ENCODE measurements at regions not wholly inside any gene's neighbourhood (a gene's known extent, or its start where the extent isn't known, plus 50 kb on each side); places are given as distances from the start of the nearest gene placed in this dataset.
"Not testable (repeated sequence)": the region's sequence is repeated elsewhere in the genome, so short reads cannot be mapped to it uniquely, and the experiment has no call there.

DNA sequence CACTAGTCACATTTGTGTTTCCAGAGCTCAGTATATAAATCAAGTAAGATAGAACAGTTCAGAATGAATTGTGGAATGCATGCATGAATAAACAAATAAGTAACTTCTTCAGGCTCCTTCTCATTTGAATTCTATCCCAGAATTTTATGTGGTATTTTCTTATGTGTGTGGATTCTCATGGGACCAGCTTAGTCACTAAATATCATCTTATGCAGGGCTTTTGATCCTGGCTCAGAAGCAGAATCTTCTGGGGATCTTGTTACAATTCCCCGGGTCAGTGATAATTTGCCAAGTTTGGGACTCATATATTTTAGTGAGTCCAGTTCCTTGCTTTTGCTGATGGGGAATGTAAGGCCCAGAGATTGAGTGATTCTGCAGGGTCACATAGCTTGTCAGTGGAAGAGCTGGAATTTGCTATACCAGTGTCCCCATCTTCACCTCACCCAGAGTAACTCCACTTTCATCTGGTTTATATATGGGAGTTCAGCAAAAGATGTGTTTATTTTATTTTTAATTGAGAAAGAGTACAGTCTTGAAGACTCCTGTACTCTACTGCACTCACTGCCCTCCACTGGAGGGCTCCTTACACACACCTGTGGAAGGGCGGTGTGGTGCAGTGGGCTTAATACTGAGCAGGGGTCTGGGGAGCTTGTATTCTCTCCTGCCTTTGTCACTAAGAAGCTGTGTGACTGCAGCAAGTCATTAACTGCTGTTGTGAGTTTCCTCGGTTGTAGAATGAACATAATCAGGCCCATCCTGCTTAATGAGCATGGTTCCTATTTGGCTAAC lies 198.2 kb upstream of the CXorf66 start:
- no peak for DNase-seq

DNA sequence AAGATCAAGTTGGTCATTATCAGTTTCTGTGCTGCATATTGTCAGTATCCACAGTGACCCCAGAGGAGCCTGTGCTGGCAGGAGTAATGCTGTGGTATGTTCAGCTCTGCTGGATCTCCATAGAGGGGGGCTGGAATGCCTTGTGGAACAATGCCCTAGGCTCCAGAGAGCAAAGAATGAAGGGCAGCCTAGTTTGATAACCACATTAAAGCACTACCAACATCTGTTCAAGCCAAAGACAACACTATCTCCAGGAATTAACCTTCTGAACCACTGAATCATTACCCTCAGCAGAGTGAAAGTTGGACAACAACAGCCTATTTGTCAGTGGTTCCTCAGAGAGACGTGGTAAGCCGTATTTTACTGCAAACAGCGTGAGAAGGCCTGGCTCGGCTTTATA lies 192.3 kb upstream of the CXorf66 start:
- no peak for DNase-seq

DNA sequence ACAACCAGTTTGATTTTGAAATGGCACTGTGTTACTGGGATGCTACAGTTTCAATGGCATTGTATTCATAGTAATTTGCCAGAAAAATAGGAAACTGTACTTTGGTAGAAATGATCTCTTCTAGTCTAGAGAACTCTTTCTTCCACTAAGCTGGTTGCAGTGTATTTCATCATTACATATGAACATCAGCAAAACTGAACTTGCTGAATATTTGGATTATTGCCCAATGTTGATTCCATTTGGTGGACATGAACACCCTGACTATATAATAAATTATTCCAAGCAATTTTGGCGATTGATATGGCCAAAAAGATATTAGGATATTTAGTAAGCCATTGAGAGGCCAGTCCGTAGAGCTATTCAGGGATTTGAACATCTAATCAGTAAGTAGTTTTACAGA lies 191.8 kb upstream of the CXorf66 start:
- no peak for DNase-seq

DNA sequence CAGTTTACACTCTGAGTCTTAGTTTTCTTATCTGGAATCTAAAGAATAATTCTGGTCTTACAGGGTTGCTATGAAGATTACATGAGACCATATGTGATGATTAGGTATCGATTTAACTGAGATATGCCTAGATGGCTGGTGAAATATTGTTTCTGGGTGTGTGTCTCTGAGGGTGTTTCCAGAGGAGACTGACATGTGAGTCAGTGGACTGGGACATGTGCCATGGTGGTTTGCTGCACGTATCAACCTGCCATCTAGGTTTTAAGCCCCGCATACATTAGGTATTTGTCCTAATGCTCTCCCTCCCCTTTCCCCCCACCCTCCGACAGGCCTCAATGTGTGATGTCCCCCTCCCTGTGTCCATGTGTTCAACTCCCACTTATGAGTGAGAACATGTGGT lies 186.0 kb upstream of the CXorf66 start:
- no peak for DNase-seq

DNA sequence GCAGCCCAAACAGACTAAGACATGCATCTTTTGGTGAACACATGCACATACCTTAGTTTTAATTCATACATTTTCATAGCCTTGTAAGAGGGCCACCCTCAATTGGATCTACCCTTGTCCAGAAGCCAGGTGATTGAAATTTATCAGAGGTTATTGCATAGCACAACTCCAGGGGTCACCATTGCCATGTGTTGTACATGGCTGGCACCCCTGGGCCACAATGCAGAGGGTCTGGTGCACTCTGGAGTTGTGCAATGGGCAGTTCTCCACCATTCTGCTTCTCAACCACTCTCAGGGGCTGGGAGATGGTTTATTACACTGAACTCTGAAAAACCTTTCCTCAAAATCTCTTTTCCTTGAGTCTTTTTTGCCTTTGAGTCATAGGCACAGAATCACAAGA lies 184.4 kb upstream of the CXorf66 start:
- no peak for DNase-seq

DNA sequence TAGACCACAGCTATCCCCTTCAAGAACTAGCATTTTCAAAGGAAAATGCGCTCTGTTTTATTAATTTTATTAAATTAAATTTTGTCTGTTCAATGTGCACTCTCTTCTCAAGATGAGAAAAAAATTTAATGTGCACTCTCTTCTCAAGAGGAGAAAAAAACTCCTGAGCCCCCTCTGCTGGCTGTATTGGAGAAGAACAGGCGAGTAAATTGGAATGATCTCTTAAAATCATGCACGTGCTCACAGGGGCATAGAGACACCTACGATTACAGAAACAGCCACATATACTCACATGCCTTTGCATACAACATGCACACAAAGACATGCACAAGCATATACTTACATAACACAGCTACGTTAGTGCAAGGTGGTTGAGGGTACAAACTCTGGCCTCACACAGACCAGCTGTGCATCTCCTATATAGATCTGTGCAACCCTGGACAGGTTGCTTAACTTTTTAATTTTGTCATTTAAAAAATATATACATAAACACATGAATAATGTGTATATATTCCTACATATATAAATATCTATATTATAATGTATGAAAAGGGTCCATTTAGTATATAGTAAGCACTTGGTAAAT lies 176.2 kb upstream of the CXorf66 start:
- no peak for DNase-seq

DNA sequence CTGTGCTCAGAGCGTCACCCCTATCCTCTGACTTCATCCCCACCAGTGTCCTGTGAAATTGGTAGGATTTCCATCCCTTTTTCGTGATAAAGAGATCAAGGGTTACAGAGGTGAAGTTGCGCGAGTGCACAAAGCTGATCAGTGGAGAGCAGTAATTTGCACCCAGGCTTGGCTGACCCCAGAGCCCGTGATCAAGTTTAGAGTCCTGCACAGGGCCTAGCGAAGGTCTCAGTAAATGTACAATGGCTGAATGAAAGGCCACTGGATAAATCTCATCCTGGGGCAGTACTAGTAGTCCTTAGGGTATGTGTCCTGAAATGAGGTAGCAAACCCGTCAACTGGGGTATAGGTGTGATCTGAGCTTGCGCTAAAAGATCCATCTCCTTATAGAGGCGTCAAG lies 173.2 kb upstream of the CXorf66 start:
- DNase-seq = not testable (repeated sequence)

DNA sequence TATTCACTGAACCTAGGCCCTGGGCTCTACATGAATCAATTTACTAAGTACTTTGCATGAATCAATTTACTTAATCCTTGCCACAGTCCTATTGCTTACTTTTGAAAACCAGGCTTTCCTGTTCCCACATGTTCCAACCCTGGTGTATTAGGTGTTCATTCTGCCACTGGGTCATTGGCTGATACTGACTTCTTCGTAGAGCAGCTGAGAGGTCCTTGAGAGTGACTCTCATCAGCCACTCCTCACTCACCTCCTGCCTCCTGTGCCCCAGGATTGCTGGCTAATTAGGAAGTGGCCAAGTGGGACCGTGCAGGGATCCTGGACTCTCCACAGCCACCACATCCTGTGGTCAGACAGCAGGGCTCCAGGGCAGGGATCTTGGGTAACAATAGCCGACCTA lies 172.7 kb upstream of the CXorf66 start:
- not testable (repeated sequence) for DNase-seq

DNA sequence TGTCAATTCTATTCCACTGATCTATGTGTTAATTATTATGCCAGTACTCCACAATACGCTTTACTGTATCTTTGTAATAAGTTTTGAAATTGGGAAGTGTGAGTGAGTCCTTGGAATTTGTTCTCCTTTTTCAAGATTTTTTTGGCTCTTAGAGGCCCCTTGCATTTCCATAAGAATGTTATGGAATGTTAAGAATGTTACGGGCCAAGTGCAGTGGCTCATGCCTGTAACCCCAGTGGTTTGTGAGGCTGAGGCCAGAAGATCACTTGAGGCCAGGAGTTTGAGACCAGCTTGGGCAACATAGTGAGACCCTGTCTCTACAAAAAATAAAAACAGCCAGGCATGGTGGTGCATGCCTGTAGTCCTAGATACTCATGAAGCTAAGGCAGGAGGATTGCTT lies 167.6 kb upstream of the CXorf66 start:
- no peak for DNase-seq

DNA sequence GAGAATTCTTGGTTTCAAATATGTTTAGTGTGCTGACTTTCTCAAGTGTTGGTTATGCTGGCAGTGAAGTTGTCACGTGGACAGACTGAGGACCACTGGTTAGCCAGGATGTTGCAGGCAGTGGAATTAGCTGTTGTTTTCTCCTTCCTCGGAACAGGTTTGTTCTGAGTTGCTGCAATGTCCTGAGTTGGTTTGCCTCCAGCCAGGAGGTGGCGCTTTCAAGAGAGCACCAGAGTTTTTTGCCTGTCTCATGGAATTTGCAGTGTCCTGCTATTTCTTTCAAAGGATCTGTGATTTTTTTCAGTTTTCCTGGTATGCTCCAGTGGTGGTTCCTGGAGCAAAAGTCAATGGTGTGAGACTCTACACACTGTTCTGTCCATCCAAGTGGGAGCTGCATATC lies 158.1 kb upstream of the CXorf66 start:
- no peak for DNase-seq

DNA sequence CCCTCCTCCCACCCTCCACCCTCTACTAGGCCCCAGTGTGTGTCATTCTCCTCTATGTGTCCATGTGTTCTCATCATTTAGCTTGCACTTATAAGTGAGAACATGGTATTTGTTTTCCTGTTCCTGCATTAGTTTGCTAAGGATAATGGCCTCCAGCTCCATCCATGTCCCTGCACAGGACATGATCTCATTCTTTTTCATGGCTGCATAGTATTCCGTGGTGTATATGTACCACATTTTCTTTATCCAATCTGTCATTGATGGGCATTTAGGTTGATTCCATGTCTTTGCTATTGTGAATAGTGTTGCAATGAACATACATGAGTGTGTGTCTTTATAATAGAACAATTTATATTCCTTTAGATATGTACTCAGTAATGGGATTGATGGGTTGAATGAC lies 148.7 kb upstream of the CXorf66 start:
- not testable (repeated sequence) for DNase-seq

DNA sequence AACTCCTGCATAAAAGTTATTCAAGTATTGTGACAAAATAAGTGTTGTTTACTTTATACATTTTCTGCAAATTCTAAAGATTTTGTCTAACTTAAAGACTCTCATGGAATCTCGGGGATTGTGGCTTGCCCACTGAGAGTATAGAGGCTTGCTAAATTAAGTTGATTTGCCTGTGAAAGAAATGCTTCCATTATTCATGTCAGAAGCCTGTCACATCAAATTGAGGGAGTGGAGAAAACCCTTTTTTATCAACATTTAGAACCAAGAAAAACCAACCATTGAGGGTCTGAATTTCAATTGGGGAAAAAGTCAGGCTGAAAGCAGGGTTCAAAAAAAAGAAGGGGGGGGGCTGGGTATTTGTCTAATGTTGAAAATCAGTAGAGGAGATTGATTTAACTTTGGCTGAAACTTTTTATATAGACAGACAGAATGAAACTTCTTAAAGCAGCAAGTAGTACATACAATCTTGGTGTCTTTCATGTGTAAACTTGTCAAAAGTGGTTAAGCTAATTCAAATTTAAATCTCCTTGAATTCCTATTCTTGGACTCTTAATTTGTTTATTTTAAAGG lies 144.8 kb upstream of the CXorf66 start:
- no peak for DNase-seq

DNA sequence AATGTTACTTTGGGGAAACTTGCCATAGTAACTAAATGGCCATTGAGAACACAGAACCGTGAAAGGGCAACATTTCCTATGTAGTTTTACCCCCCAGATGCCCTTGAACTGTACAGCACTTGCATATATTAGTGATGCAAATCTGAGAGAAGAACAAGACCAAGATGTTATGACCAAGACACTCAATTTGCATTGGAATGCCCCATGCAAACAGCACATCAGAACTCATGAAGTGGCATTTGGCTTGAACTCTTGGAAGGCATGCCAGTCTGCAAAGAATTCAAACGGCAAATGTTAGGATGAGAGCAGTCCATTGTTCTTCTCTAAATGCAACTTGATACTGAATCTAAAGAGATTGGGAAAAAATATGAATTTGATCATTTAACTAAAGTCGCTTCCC lies 139.4 kb upstream of the CXorf66 start:
- DNase-seq = no peak

DNA sequence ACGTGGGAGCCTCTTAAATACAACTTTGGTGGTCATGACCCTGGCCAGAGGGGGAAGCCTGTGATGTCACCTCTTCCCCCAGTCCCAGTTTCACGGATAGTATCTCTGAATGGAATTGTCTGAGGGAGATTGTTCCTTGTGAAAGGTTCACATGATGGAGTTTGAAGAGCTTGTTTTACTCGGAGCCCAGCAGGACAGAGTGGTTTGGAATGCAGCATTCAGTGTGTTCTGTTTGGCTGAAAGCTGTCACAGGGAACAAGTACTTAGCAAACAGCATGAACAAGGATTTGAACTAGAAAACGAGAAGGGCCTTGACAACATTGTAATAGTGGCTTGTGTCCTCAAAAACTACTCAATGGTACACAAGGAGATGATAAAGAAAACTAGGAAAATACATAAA lies 133.9 kb upstream of the CXorf66 start:
- DNase-seq = no peak

DNA sequence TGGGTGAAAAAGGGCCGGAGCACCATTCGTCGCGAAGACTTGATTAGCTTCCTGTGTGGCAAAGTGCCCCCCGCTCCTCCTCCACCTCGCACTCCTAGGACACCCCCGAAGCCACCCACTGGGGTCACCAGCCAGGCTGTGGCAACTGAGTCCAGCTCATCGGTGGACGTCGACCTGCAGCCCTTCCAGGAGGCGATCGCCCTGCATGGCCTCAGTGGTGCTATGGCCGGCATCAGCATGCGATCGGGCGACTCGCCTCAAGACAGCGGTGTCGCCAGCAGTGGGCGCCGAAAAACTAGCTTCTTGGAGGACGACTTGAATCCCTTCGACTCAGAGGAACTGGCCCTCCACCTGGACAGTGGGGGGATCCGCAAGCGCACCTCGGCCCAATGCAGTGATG lies 126.8 kb upstream of the CXorf66 start:
- no peak for DNase-seq

DNA sequence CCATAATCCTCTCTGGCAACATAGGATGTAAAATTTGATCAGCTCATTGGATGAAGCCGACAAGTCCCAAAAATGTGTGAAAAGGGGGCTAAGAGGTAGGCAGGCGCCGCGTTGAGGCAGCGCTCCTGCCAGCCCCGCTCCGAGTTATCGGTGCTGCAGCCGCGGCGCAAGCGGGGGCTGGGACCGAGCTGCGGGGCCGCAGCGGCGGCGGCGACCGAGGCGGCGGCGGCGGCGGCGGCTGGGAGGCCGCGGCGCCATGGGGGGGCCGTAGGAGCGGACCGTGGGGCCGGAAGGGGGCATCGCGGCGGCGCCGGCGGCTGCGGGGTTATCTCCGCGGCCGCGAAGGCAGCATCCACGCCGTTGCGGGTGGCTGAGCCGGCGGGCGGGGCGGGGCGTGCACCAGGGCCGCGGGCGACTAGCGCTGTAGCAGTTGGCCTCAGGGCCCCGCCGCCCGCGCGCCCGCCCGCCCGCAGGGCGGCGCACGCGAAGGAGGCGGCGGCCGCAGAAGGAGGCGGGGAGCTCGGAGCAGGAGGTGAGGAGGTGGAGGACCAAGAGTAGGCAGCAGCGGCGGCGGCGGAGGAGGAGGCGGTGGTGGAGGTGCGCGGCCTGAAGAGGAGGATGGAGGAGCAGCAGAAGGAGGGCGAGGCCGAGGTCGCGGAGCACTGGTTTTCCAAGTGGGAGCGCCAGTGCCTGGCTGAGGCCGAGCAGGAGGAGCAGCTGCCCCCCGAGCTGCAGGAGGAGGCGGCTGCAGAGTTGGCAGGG lies 126.0 kb upstream of the CXorf66 start:
- no peak for DNase-seq

DNA sequence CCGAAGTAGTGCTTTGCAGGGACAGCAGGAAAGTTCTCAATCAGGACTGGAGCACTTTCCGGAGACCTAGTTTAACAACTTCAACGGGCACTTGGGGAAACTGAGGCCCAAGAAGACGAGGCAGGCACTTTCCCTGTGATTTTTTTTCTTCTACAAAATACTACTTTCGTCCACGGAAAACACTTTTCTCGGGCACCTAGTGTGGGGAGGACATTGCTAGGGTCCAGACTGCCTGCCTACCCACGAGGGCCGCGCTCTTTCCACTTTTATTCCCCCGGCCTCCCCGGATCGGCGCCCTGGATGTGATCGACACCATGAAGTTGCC lies 125.4 kb upstream of the CXorf66 start:
- DNase-seq = no peak

DNA sequence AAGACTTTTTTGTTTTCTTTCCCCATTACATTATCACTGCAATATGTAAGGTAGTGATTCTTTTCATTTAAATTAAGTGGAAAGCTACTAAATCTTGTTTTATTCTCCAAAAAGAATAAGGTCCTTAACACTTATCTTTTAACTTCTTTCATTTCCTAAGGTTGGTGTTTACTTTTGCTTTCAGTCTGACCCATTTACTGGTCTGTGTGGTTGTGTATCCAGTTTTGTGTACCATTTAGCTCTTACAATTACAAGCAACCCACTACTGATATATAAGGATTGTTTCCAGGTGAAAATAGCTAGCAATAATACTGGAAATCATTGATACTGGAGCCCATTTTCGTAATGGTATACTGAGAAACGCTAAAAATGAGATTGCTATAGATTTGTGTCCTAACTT lies 123.1 kb upstream of the CXorf66 start:
- no peak for DNase-seq

DNA sequence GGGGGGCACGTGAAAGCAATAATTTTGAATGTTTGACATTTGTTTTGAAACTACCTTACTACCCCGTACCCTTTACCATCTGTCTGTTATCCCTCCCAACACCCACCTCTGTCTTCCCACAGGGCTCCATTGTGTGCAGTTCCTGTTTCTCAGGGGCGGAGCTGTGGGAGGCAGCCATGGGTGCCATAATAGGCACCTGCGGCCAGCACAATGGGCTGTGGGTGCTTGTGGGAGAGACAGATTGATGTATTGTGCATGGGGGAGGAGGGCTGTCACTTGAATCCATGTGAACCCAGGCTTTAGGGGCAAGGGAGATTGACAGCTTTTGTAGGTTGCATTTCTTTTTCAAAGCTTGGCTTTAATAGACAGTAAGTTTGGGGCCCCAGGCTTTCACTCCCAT lies 122.6 kb upstream of the CXorf66 start:
- no peak for DNase-seq

DNA sequence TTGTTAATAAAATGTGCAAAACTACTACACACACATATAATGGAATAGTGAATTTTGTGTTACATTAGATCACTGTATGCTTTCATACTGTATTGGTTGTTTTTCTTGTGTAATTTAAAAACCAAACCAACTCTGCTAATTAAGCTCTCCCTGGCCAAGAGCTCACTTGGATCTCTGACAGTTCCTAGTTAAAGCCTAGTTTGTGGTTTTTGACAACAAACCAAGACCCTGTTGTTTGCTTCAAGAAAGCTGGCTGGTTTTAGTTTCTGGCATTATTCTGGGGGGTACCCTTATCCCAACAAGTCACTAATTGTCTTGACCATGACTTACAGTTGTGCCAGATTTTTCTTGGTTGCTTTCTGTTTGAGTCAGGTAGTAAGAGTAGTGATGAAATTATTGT lies 121.4 kb upstream of the CXorf66 start:
- DNase-seq = no peak

DNA sequence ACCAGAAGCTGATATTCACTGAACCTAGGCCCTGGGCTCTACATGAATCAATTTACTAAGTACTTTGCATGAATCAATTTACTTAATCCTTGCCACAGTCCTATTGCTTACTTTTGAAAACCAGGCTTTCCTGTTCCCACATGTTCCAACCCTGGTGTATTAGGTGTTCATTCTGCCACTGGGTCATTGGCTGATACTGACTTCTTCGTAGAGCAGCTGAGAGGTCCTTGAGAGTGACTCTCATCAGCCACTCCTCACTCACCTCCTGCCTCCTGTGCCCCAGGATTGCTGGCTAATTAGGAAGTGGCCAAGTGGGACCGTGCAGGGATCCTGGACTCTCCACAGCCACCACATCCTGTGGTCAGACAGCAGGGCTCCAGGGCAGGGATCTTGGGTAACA lies 109.5 kb upstream of the CXorf66 start:
- DNase-seq = not testable (repeated sequence)

DNA sequence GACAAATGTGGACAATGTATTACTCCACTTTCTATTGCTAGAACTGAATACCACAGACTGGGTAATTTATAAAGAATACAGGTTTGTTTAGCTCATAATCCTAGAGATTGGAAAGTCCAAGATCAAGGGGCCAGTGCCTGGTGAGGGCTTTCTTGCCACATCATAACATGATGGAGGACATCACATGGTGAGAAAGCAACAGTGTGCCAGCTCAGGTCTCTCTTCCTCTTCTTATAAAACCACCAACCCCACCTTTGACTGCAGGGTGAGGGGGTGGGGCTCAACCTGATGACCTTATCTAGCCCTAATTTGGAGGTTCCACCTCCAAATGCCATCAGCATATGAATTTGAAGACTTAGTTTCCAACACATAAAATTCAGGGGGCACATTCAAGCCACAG lies 105.7 kb upstream of the CXorf66 start:
- DNase-seq = no peak

DNA sequence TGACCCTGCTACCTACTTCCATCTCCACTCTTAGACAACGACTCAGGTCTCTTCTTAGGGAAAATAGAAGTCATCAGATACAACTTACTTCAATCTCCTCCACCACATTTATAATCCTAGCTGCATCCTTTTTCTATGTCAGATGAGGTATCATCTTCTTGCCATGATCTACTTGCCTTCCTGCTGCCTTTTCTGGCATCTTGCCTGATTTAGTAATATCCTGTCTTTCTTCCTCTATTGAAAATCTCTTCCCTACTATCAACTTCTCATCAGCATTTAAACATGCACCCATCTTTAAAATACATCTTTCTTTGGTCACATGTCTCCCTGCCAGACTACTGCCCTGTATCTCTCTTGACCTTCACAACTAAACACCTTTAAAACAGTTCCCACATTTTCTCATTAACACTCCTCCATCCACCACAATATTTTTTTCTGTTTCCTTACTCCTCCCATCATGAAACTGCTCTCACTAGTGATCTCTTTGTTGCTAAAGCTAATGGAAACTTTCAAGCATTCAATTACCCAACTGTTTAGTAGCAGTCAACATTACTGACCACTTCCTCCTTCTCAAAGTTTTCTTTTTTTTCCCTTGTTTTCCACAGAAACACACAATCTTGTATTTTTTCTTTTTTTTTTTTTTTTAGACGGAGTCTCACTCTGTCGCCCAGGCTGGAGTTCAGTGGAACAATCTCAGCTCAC lies 100.8 kb upstream of the CXorf66 start:
- DNase-seq = no peak
